Caco-2 (cell line): ENCODE measurements at regions not wholly inside any gene's neighbourhood (a gene's known extent, or its start where the extent isn't known, plus 50 kb on each side); places are given as distances from the start of the nearest gene placed in this dataset.

Experiments used
- BruUV-seq: library from RNA; stranded (reverse); fragments of 400-500 nt; replicated peaks from 2 replicates; lab custom pipeline; 2021; lab: Mats Ljungman, UMichigan
- CTCF ChIA-PET: fragments of 300-600 bp; sonication (Branson Sonifier 250); formaldehyde crosslinking; loops from one replicate; lab custom pipeline; 2022; ENCODE audit warnings: antibody characterized with exemption; lab: Charles Lee
- POLR2A ChIA-PET: fragments of 300-600 bp; sonication (Branson Sonifier 250); formaldehyde crosslinking; loops from one replicate; lab custom pipeline; 2022; ENCODE audit warnings: antibody characterized with exemption; lab: Charles Lee
- DNase-seq, 2 experiments: peaks; one replicate each; pipeline versions ENCODE4 v3.0.0 to v3.0.0-alpha.2; 2020 to 2022
- H3K27me3 ChIP-seq: replicated peaks from 2 replicates; pipeline ENCODE4 v1.6.0; 2011; ENCODE audit warnings: low read length; ENCODE audit not compliant: control insufficient read depth, insufficient read depth
- H3K36me3 ChIP-seq: 2 replicates; pipeline ENCODE4 v1.5.1; 2011; ENCODE audit warnings: low read length; ENCODE audit not compliant: control insufficient read depth, insufficient read depth
- H3K4me1 ChIP-seq: fragments of 250-450 bp; sonication (Bioruptor Pico); 2 replicates; pipeline ENCODE4 v1.5.1; 2020; ENCODE audit warnings: mild to moderate bottlenecking
- H3K4me3 ChIP-seq: 2 replicates; pipeline ENCODE4 v1.5.1; 2011; ENCODE audit warnings: low read depth, mild to moderate bottlenecking, control low read depth, low read length
- H3K9me3 ChIP-seq: fragments of 250-450 bp; sonication (Bioruptor Pico); 2 replicates; pipeline ENCODE4 v1.5.1; 2020; ENCODE audit warnings: mild to moderate bottlenecking, moderate library complexity
- H3K27ac Mint-ChIP-seq: one replicate; pipeline ENCODE4 v1.8.0; 2022; ENCODE audit warnings: mixed read lengths; ENCODE audit not compliant: unreplicated experiment
- H3K27me3 Mint-ChIP-seq: one replicate; pipeline ENCODE4 v1.8.0; 2022; ENCODE audit warnings: mixed read lengths; ENCODE audit not compliant: insufficient read depth, unreplicated experiment
- H3K36me3 Mint-ChIP-seq: one replicate; pipeline ENCODE4 v1.8.0; 2022; ENCODE audit warnings: mild to moderate bottlenecking, mixed read lengths; ENCODE audit not compliant: insufficient read depth, unreplicated experiment
- H3K4me1 Mint-ChIP-seq: one replicate; pipeline ENCODE4 v1.8.0; 2022; ENCODE audit warnings: low read depth, mixed read lengths; ENCODE audit not compliant: unreplicated experiment
- H3K4me3 Mint-ChIP-seq: one replicate; pipeline ENCODE4 v1.8.0; 2022; ENCODE audit warnings: mild to moderate bottlenecking, moderate library complexity, mixed read lengths; ENCODE audit not compliant: unreplicated experiment
- H3K9me3 Mint-ChIP-seq: one replicate; pipeline ENCODE4 v1.8.0; 2022; ENCODE audit warnings: mixed read lengths; ENCODE audit not compliant: unreplicated experiment
- CTCF ChIP-seq, 2 experiments: fragments of 200-600 bp in 1 of 2; IDR thresholded peaks; 1 replicate in 1 of 2; 2 replicates in 1 of 2; pipeline versions ENCODE4 v1.5.1 to v1.8.0; 2011 to 2022; ENCODE audit warnings: antibody characterized with exemption in 1 of 2, control low read depth in 1 of 2, inconsistent platforms in 1 of 2, low read depth in 1 of 2, low read length in 1 of 2, mild to moderate bottlenecking in 1 of 2, moderate library complexity in 1 of 2; ENCODE audit not compliant: insufficient read depth in 1 of 2, severe bottlenecking in 1 of 2, unreplicated experiment in 1 of 2
- intact Hi-C: fragments of 100-400 bp; cut with micrococcal nuclease; formaldehyde crosslinking; loops from one replicate; pipeline ENCODE4 v1.10.0; 2022; ENCODE audit not compliant: unreplicated experiment

GRCh38 chr17:34843682-34844081, 117.6 kb downstream of the CCT6B start:
- Histone ChIP-seq H3K9me3 (no peaks in the 10 kb centered on the region), H3K4me1 (no peaks in the 10 kb centered on the region), H3K27me3 (no peaks in the 10 kb centered on the region; the same call in 1 of the 2 replicates), H3K36me3 (no peaks in the 10 kb centered on the region), H3K4me3 (no peak overlapping the region)
- POLR2A ChIA-PET, result no interaction called here
- Mint-ChIP-seq H3K4me3 (no peak overlapping the region), H3K27me3 (peaks cover 15% of the 10 kb centered on the region), H3K27ac (no peak overlapping the region), H3K36me3 (no peaks in the 10 kb centered on the region), H3K9me3 (no peaks in the 10 kb centered on the region), H3K4me1 (no peaks in the 10 kb centered on the region)
- no peak for DNase-seq
- BruUV-seq, result no TSS peak
- intact Hi-C loops, result no loop called here
- TF ChIP-seq CTCF (IDR thresholded peaks at IDR 0.05; ENCODE audit: insufficient read depth in 1 of 2, low read depth in 1 of 2, low read length in 1 of 2, severe bottlenecking in 1 of 2, unreplicated experiment in 1 of 2), result no peak
- CTCF ChIA-PET, result no interaction called here

GRCh38 chr17:34842235-34842634, 119.0 kb downstream of the CCT6B start:
- peaks cover 7% of the 10 kb centered on the region for H3K27me3 Mint-ChIP-seq
- H3K27ac Mint-ChIP-seq, result no peak overlapping the region
- no peaks in the 10 kb centered on the region for H3K36me3 Mint-ChIP-seq
- Histone ChIP-seq H3K27me3 (no peaks in the 10 kb centered on the region; the same call in 1 of the 2 replicates), H3K4me1 (no peaks in the 10 kb centered on the region), H3K36me3 (no peaks in the 10 kb centered on the region), H3K9me3 (no peaks in the 10 kb centered on the region), H3K4me3 (no peak overlapping the region)
- intact Hi-C loops, result no loop called here
- no peak for TF ChIP-seq CTCF (IDR thresholded peaks at IDR 0.05; ENCODE audit: insufficient read depth in 1 of 2, low read depth in 1 of 2, low read length in 1 of 2, severe bottlenecking in 1 of 2, unreplicated experiment in 1 of 2)
- H3K9me3 Mint-ChIP-seq, result no peaks in the 10 kb centered on the region
- ChIA-PET POLR2A (no interaction called here), CTCF (no interaction called here)
- no peak overlapping the region for H3K4me3 Mint-ChIP-seq
- DNase-seq, result no peak
- BruUV-seq, result no TSS peak
- no peaks in the 10 kb centered on the region for H3K4me1 Mint-ChIP-seq

DNA sequence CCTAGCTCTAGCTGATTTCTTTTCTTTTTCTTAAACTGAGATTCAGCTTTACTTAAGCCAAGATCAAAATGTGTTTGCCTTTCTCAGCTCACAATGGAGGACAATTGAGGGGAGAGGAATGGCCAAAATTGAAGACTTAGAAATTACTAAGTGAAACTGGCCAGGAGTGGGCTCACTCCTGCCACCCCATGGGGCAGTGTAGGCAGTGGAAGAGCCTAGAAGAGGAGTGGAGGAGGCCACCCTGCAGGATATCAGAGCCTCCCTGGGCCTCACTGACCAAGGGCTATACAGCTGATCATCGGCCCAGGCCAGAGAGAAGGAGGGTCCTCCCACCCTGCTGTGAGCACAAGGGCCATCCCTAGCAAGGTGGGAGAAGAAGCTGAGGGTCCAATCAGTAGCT, 119.8 kb downstream of the CCT6B start:
- H3K36me3 Mint-ChIP-seq, result no peaks in the 10 kb centered on the region
- no peak for DNase-seq
- H3K9me3 Mint-ChIP-seq, result no peaks in the 10 kb centered on the region
- intact Hi-C loops, result no loop called here
- Histone ChIP-seq H3K9me3 (no peaks in the 10 kb centered on the region), H3K27me3 (no peaks in the 10 kb centered on the region), H3K4me1 (no peaks in the 10 kb centered on the region), H3K4me3 (no peak overlapping the region), H3K36me3 (no peaks in the 10 kb centered on the region)
- BruUV-seq, result no TSS peak
- peaks cover 4% of the 10 kb centered on the region for H3K27me3 Mint-ChIP-seq
- H3K4me3 Mint-ChIP-seq, result no peak overlapping the region
- ChIA-PET POLR2A (interaction anchor here (0.6 kb wide), 1 partner anchor 125 kb away, joined by 3 read pairs; no protein-coding TSS in a partner anchor), CTCF (no interaction called here)
- no peak overlapping the region for H3K27ac Mint-ChIP-seq
- H3K4me1 Mint-ChIP-seq, result no peaks in the 10 kb centered on the region
- no peak for TF ChIP-seq CTCF (IDR thresholded peaks at IDR 0.05; ENCODE audit: insufficient read depth in 1 of 2, low read depth in 1 of 2, low read length in 1 of 2, severe bottlenecking in 1 of 2, unreplicated experiment in 1 of 2)
